Endothelial cell of umbilical vein (primary cell): ENCODE measurements at regions not wholly inside any gene's neighbourhood (a gene's known extent, or its start where the extent isn't known, plus 50 kb on each side); places are given as distances from the start of the nearest gene placed in this dataset.

Experiments used
- BruUV-seq: library from RNA; stranded (reverse); fragments of 400-500 nt; replicated peaks from 2 replicates; lab custom pipeline; 2021; lab: Mats Ljungman, UMichigan
- CTCF ChIA-PET: fragments of 300-600, 350-600 bp; sonication (Branson Sonifier 250); formaldehyde crosslinking; loops from one replicate; lab custom pipeline; 2021; ENCODE audit warnings: antibody characterized with exemption, inconsistent platforms; lab: Charles Lee
- POLR2A ChIA-PET: fragments of 300-600, 350-600 bp; sonication (Branson Sonifier 250); formaldehyde crosslinking; loops from one replicate; lab custom pipeline; 2021; ENCODE audit warnings: antibody characterized with exemption, inconsistent platforms; lab: Charles Lee
- DNase-seq: peaks from one replicate; pipeline ENCODE4 v3.0.0-alpha.2; 2011; ENCODE audit warnings: low read depth, low spot score
- FAIRE-seq: peaks from 2 replicates; lab custom pipeline; 2011; peaks lifted over from hg19 to GRCh38; lab: Jason Lieb, UNC
- H2AFZ ChIP-seq: 2 replicates; pipeline ENCODE4 v1.6.0; 2012; ENCODE audit warnings: low read depth, low read length, control low read depth, inconsistent platforms
- H3K27ac ChIP-seq: 2 replicates; pipeline ENCODE4 v1.5.1; 2011; ENCODE audit warnings: low read depth, mild to moderate bottlenecking, control low read depth, low read length, moderate library complexity; ENCODE audit not compliant: insufficient read depth
- H3K27me3 ChIP-seq, 2 experiments: 2 replicates each; pipeline versions ENCODE4 v1.6.0 to v1.6.1; 2011; ENCODE audit warnings: low read length in 2 of 2, mixed read lengths in 1 of 2; ENCODE audit not compliant: control insufficient read depth in 2 of 2, insufficient read depth in 2 of 2
- H3K36me3 ChIP-seq, 2 experiments: 2 replicates in 1 of 2; 3 replicates in 1 of 2; pipeline ENCODE4 v1.5.1; 2011; ENCODE audit warnings: low read length in 2 of 2, mild to moderate bottlenecking in 1 of 2, moderate library complexity in 1 of 2; ENCODE audit not compliant: control insufficient read depth in 2 of 2, insufficient read depth in 2 of 2; ENCODE audit errors: extremely low read depth in 1 of 2
- H3K4me1 ChIP-seq: 3 replicates; pipeline ENCODE4 v1.5.1; 2011; ENCODE audit warnings: mild to moderate bottlenecking, low read length; ENCODE audit not compliant: control insufficient read depth, insufficient read depth; ENCODE audit errors: extremely low read depth
- H3K4me2 ChIP-seq: 2 replicates; pipeline ENCODE4 v1.6.1; 2011; ENCODE audit warnings: low read length, control low read depth, mixed read lengths; ENCODE audit not compliant: insufficient read depth
- H3K4me3 ChIP-seq, 3 experiments: fragments of 200-600 bp in 1 of 3; sonication (generic), shearing (Covaris generic) in 1 of 3; replicated peaks in 1 of 3; 2 replicates each; pipeline ENCODE4 v1.5.1; 2011 to 2016; ENCODE audit warnings: control low read depth in 3 of 3, low read length in 3 of 3, mild to moderate bottlenecking in 2 of 3, inconsistent platforms in 1 of 3, low read depth in 1 of 3, moderate library complexity in 1 of 3; ENCODE audit not compliant: insufficient read depth in 1 of 3
- H3K79me2 ChIP-seq: 2 replicates; pipeline ENCODE4 v1.6.0; 2012; ENCODE audit warnings: low read length, inconsistent platforms; ENCODE audit not compliant: control insufficient read depth, insufficient read depth
- H3K9ac ChIP-seq: replicated peaks from 2 replicates; pipeline ENCODE3; 2011; ENCODE audit warnings: low read length, control low read depth; ENCODE audit not compliant: insufficient read depth; ENCODE audit errors: extremely low read depth
- H3K9me1 ChIP-seq: replicated peaks from 3 replicates; pipeline ENCODE4 v1.6.0; 2011; ENCODE audit warnings: mild to moderate bottlenecking, low read length; ENCODE audit not compliant: control insufficient read depth, insufficient read depth; ENCODE audit errors: extremely low read depth
- H3K9me3 ChIP-seq: replicated peaks from 2 replicates; pipeline ENCODE4 v1.5.1; 2012; ENCODE audit warnings: low read length, inconsistent platforms; ENCODE audit not compliant: control insufficient read depth, insufficient read depth
- H4K20me1 ChIP-seq: replicated peaks from 2 replicates; pipeline ENCODE3; 2011; ENCODE audit warnings: mild to moderate bottlenecking, low read length; ENCODE audit not compliant: control insufficient read depth, insufficient read depth; ENCODE audit errors: extremely low read depth
- EZH2 ChIP-seq: IDR thresholded peaks from 2 replicates; pipeline ENCODE4 v1.6.1; 2012; ENCODE audit warnings: borderline replicate concordance, low read depth, mild to moderate bottlenecking, moderate library complexity, low read length, inconsistent platforms; ENCODE audit not compliant: severe bottlenecking
- FOS ChIP-seq: IDR thresholded peaks from 2 replicates; pipeline ENCODE4 v1.6.1; 2011; ENCODE audit warnings: mild to moderate bottlenecking, low read length, moderate library complexity, borderline replicate concordance; ENCODE audit not compliant: insufficient read depth
- JUN ChIP-seq: IDR thresholded peaks from 2 replicates; pipeline ENCODE4 v1.6.1; 2011; ENCODE audit warnings: borderline replicate concordance, low read depth; ENCODE audit not compliant: insufficient read length, insufficient read depth
- MYC ChIP-seq: IDR thresholded peaks from one replicate; pipeline ENCODE4 v1.6.1; 2011; ENCODE audit warnings: mild to moderate bottlenecking, low read depth, low read length
- POLR2A ChIP-seq: IDR thresholded peaks from 2 replicates; pipeline ENCODE4 v1.6.1; 2012; ENCODE audit warnings: low read depth, mild to moderate bottlenecking, control low read depth, low read length
- POLR2AphosphoS5 ChIP-seq: IDR thresholded peaks from 2 replicates; pipeline ENCODE4 v1.6.1; 2012; ENCODE audit warnings: low read depth, mild to moderate bottlenecking, control low read depth, low read length, moderate library complexity; ENCODE audit not compliant: insufficient read depth
- dilution Hi-C: fragments of 300-500 bp; cut with MboI; formaldehyde crosslinking; loops from one replicate; pipeline ENCODE4 v1.15.0; 2019; ENCODE audit warnings: low sequenced_read_pairs; ENCODE audit not compliant: extremely low pct_ligation_motif_present
- intact Hi-C: fragments of 100-400 bp; cut with micrococcal nuclease; formaldehyde crosslinking; loops from one replicate; pipeline ENCODE4 v1.10.0; 2022
- TF ChIP-seq, protein P1 (sequence below), 2 donors: IDR thresholded peaks; 1 replicate in 1 of 2; 2 replicates in 1 of 2; pipeline ENCODE4 v1.5.1; 2011; ENCODE audit warnings: low read length in 2 of 2, mild to moderate bottlenecking in 2 of 2, moderate library complexity in 2 of 2, control low read depth in 1 of 2, inconsistent platforms in 1 of 2, low read depth in 1 of 2; ENCODE audit not compliant: insufficient read depth in 1 of 2; ENCODE audit errors: extremely low read depth in 1 of 2
- TF ChIP-seq, protein P2 (sequence below): IDR thresholded peaks from 2 replicates; pipeline ENCODE4 v1.6.1; 2011; ENCODE audit not compliant: insufficient read depth, insufficient read length

DNA sequence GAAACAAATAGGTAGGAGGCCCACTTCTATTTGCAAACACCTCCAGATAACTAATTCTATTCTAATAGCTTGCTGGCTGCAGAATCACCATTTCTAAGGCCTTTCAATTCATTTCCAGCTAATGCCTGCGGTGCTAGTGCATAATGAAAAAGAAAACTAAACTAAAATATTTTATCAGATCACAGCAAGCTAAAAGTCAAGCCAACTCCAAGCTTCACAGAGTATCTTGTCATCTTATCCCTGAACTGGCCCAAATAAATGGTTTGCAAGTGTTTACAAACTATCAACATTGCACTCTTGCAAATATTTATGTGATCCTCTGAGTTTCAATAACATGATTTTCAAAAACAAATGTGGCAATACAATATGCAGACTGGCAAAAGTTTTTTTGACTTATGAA, 166.0 kb downstream of the IPMK start:
- Histone ChIP-seq H3K79me2 (no peaks in the 10 kb centered on the region), H3K4me1 (no peaks in the 10 kb centered on the region), H3K9ac (no peak overlapping the region), H4K20me1 (no peaks in the 10 kb centered on the region), H3K9me3 (no peaks in the 10 kb centered on the region), H3K36me3 (no peaks in the 10 kb centered on the region), H3K4me3 (no peak overlapping the region), H3K4me2 (no peak overlapping the region), H3K27me3 (no peaks in the 10 kb centered on the region), H2AFZ (no peak overlapping the region), H3K27ac (no peak overlapping the region), H3K9me1 (no peaks in the 10 kb centered on the region)
- dilution Hi-C loops (no loop called here), intact Hi-C loops (no loop called here)
- no peak for DNase-seq
- TF ChIP-seq POLR2AphosphoS5 (no peak), JUN (no peak), EZH2 (no peak), MYC (no peak), FOS (no peak), POLR2A (no peak)
- TF ChIP-seq, protein P1, sequence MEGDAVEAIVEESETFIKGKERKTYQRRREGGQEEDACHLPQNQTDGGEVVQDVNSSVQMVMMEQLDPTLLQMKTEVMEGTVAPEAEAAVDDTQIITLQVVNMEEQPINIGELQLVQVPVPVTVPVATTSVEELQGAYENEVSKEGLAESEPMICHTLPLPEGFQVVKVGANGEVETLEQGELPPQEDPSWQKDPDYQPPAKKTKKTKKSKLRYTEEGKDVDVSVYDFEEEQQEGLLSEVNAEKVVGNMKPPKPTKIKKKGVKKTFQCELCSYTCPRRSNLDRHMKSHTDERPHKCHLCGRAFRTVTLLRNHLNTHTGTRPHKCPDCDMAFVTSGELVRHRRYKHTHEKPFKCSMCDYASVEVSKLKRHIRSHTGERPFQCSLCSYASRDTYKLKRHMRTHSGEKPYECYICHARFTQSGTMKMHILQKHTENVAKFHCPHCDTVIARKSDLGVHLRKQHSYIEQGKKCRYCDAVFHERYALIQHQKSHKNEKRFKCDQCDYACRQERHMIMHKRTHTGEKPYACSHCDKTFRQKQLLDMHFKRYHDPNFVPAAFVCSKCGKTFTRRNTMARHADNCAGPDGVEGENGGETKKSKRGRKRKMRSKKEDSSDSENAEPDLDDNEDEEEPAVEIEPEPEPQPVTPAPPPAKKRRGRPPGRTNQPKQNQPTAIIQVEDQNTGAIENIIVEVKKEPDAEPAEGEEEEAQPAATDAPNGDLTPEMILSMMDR (IDR thresholded peaks at IDR 0.05; ENCODE audit: extremely low read depth in 1 of 2, insufficient read depth in 1 of 2, low read depth in 1 of 2, low read length in 2 of 2): no peak
- TF ChIP-seq, protein P2, sequence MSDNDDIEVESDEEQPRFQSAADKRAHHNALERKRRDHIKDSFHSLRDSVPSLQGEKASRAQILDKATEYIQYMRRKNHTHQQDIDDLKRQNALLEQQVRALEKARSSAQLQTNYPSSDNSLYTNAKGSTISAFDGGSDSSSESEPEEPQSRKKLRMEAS: no peak
- ChIA-PET CTCF (no interaction called here), POLR2A (no interaction called here)
- no peak for FAIRE-seq
- no TSS peak for BruUV-seq
